Small intestine (tissue), 7 donors: ENCODE measurements at regions not wholly inside any gene's neighbourhood (a gene's known extent, or its start where the extent isn't known, plus 50 kb on each side); places are given as distances from the start of the nearest gene placed in this dataset.

Experiments
- DNase-seq, 2 donors: peaks; one replicate each; pipeline versions ENCODE4 v3.0.0 to v3.0.0-alpha.2; 2013
- FAIRE-seq: peaks from 2 replicates; lab custom pipeline; 2012; peaks lifted over from hg19 to GRCh38; lab: Jason Lieb, UNC
- H3K27ac ChIP-seq, 3 donors: one replicate each; pipeline ENCODE4 v1.5.1; 2013; ENCODE audit warnings: low read length in 2 of 3, mild to moderate bottlenecking in 2 of 3, control low read depth in 1 of 3, inconsistent platforms in 1 of 3, low read depth in 1 of 3, moderate library complexity in 1 of 3
- H3K27me3 ChIP-seq, 3 donors: one replicate each; pipeline ENCODE4 v1.6.1; 2013; ENCODE audit warnings: low read length in 3 of 3, inconsistent platforms in 1 of 3; ENCODE audit not compliant: control insufficient read depth in 3 of 3, insufficient read depth in 3 of 3
- H3K36me3 ChIP-seq, 3 donors: one replicate each; pipeline ENCODE4 v1.6.1; 2013; ENCODE audit warnings: low read length in 3 of 3, inconsistent platforms in 1 of 3, low read depth in 1 of 3, mild to moderate bottlenecking in 1 of 3, moderate library complexity in 1 of 3; ENCODE audit not compliant: control insufficient read depth in 3 of 3, insufficient read depth in 2 of 3
- H3K4me1 ChIP-seq, 3 donors: one replicate each; pipeline ENCODE4 v1.6.1; 2013; ENCODE audit warnings: low read length in 2 of 3, inconsistent platforms in 1 of 3, low read depth in 1 of 3, mild to moderate bottlenecking in 1 of 3, moderate library complexity in 1 of 3; ENCODE audit not compliant: control insufficient read depth in 3 of 3, insufficient read depth in 2 of 3
- H3K4me3 ChIP-seq, 3 donors: one replicate each; pipeline ENCODE4 v1.5.1; 2013; ENCODE audit warnings: low read length in 3 of 3, control low read depth in 1 of 3, inconsistent platforms in 1 of 3, low read depth in 1 of 3, mild to moderate bottlenecking in 1 of 3, moderate library complexity in 1 of 3
- H3K9me3 ChIP-seq, 2 donors: one replicate each; pipeline ENCODE4 v1.6.1; 2013; ENCODE audit warnings: low read depth in 1 of 2, low read length in 1 of 2; ENCODE audit not compliant: control insufficient read depth in 2 of 2, insufficient read depth in 1 of 2
- WGBS, 3 donors: extraction: QIAGEN DNeasy Blood & Tissue Kit; methylation state at CpG; one replicate each; pipeline ENCODE4 v1.1.7; 2013; 5-methylcytosine and 5-hydroxymethylcytosine counted together
- donor health status: healthy with polysubstance abuse.
- donor health status: control.
- donor health status: control.
- donor health status: Bipolar disorder and iron deficiency.
- donor health status: healthy.

GRCh38 chr17:36813357-36813756 is 123.9 kb upstream of the LHX1 start:
- peaks cover 0 to 13% (median 0%) of the 10 kb centered on the region in 3 donors for H3K4me1 ChIP-seq
- no peaks in the 10 kb centered on the region for H3K9me3 ChIP-seq
- no peaks in the 10 kb centered on the region for H3K36me3 ChIP-seq
- no peak for DNase-seq
- peaks cover 6 to 64% (median 19%) of the 10 kb centered on the region in 3 donors for H3K27me3 ChIP-seq
- H3K27ac ChIP-seq, result no peak overlapping the region
- 76 to 82% (median 80%) methylated on average over 5 of the region's 5 CpGs for WGBS, 3 donors
- no peak overlapping the region for H3K4me3 ChIP-seq
- FAIRE-seq, result no peak

DNA sequence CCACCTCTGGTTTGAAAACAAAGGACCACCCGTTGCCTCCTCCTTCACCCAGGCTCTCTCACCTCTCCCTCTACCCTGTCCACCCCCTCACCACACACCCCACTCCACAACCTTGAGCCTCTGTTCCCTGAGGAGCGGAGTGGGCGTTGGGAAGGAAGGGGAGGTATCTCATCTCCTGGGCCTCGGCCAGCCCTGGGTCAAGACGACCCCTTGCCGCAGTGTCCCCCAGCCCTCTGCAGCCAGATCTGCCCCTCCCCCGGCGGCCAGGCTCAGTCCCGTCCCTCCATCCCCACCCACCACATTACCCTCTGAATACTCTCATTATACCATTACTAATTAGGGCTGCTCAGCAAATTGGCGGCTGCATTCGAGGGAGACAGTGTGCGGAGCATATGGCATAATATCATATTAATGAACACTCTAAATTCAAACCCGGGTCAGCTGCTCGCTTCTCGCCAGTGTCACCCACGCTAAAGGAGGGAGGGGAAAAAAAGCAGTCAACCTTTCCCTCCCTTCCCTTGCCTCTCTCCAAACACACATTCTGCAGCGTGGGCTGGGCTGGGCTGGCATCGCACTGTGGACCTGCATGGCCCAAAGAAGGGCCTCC is 123.2 kb upstream of the LHX1 start:
- H3K4me1 ChIP-seq, result peaks cover 0 to 19% (median 0%) of the 10 kb centered on the region in 3 donors
- no peaks in the 10 kb centered on the region for H3K9me3 ChIP-seq
- H3K27ac ChIP-seq, result no peak overlapping the region
- WGBS, 3 donors, result 56 to 59% (median 58%) methylated on average over 18 of the region's 18 CpGs
- DNase-seq (no peak), FAIRE-seq (no peak)
- no peaks in the 10 kb centered on the region for H3K36me3 ChIP-seq
- no peak overlapping the region for H3K4me3 ChIP-seq
- peaks cover 3 to 58% (median 14%) of the 10 kb centered on the region in 3 donors for H3K27me3 ChIP-seq

DNA sequence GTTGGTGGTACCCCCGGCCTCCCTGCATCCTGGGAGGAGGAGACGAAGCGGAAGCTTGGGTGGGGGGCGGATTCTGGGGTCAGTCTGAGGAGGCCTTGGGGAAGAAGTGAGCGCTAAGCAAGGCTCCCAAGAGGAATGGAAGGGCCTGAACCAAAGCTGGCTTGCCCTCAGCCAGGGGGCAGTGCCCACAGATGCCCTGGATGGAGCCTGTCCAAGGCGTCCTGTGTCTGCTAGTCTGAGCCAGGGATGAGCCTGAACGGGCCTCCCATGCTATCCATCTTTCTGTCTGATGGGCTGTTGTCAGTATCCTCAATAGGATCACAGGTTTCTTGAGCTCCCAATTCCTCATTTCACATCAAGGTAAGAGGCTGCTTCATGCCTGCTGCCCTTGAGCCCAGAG is 122.3 kb upstream of the LHX1 start:
- H3K4me1 ChIP-seq, result peaks cover 0 to 19% (median 0%) of the 10 kb centered on the region in 3 donors
- 74 to 86% (median 79%) methylated on average over 7 of the region's 7 CpGs for WGBS, 3 donors
- H3K9me3 ChIP-seq, result no peaks in the 10 kb centered on the region
- no peak overlapping the region for H3K27ac ChIP-seq
- H3K36me3 ChIP-seq, result no peaks in the 10 kb centered on the region
- DNase-seq (no peak), FAIRE-seq (no peak)
- H3K27me3 ChIP-seq, result peaks cover 3 to 49% (median 12%) of the 10 kb centered on the region in 3 donors
- no peak overlapping the region for H3K4me3 ChIP-seq

DNA sequence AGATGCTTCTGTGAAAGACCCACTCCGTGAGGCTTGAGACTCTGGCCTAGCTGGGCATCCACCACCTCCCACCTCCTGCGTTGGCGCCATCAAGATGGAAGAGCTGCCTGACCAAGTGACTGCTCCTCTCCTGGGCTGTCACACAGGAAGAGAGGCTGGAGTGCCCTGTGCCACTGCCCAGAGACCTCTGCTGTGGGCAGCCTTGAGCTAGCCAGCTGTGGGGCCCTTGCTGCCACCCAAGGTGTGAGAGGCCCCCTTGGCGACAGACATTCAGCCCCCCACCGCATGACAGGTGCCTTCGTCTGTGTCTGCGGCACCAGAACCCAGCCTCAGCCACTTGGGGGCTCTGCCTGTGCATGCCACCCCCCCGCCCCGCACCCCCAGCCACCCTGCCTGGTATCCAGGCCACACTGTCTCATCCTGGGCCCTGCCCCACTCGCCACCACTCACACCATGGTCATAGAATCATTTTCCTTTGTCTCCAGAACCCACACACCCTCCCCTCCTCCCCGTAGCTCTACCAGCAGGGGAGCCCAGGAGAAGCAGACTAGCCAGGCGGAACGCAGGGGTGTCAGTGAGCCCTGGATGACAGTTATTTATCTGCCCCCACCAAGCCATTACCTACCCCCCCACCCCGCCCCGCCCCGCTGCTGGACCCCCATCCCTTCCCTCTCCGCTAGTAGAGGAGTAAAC is 120.9 kb upstream of the LHX1 start:
- Histone ChIP-seq H3K4me3 (no peak overlapping the region), H3K4me1 (peaks cover 0 to 19% (median 0%) of the 10 kb centered on the region in 3 donors), H3K27me3 (peaks cover 3 to 38% (median 13%) of the 10 kb centered on the region in 3 donors), H3K27ac (no peak overlapping the region), H3K9me3 (no peaks in the 10 kb centered on the region), H3K36me3 (no peaks in the 10 kb centered on the region)
- WGBS, 3 donors, result 77 to 90% (median 88%) methylated on average over 16 to 17 of the region's 17 CpGs
- no peak for DNase-seq
- no peak for FAIRE-seq

GRCh38 chr17:36816907-36817288 is 120.4 kb upstream of the LHX1 start:
- 88 to 93% (median 89%) methylated on average over 15 of the region's 15 CpGs for WGBS, 3 donors
- H3K4me3 ChIP-seq, result no peak overlapping the region

GRCh38 chr17:36817483-36818048 is 119.7 kb upstream of the LHX1 start:
- Histone ChIP-seq H3K4me3 (no peak overlapping the region), H3K27me3 (peaks cover 3 to 28% (median 14%) of the 10 kb centered on the region in 3 donors), H3K36me3 (no peaks in the 10 kb centered on the region), H3K4me1 (peaks cover 0 to 19% (median 0%) of the 10 kb centered on the region in 3 donors), H3K9me3 (no peaks in the 10 kb centered on the region), H3K27ac (peak overlapping the region in 1 of 3 donors; percentile 22)
- 51 to 70% (median 61%) methylated on average over 5 of the region's 5 CpGs for WGBS, 3 donors
- DNase-seq (no peak), FAIRE-seq (no peak)

More at GRCh38 chr17:36816907-36817288, 120.4 kb upstream of the LHX1 start:
- peaks cover 3 to 35% (median 14%) of the 10 kb centered on the region in 3 donors for H3K27me3 ChIP-seq
- no peak overlapping the region for H3K27ac ChIP-seq
- H3K4me1 ChIP-seq, result peaks cover 0 to 19% (median 0%) of the 10 kb centered on the region in 3 donors
- no peaks in the 10 kb centered on the region for H3K36me3 ChIP-seq
- DNase-seq (no peak), FAIRE-seq (no peak)
- no peaks in the 10 kb centered on the region for H3K9me3 ChIP-seq

GRCh38 chr17:36818134-36818825 is 119.0 kb upstream of the LHX1 start:
- H3K4me3 ChIP-seq, result no peak overlapping the region
- FAIRE-seq, result no peak
- DNase-seq, result peak in 1 of 2 donors; percentile 35
- H3K9me3 ChIP-seq, result no peaks in the 10 kb centered on the region
- peaks cover 0 to 19% (median 0%) of the 10 kb centered on the region in 3 donors for H3K4me1 ChIP-seq
- peaks cover 3 to 21% (median 14%) of the 10 kb centered on the region in 3 donors for H3K27me3 ChIP-seq
- no peaks in the 10 kb centered on the region for H3K36me3 ChIP-seq
- H3K27ac ChIP-seq, result peak overlapping the region in 1 of 3 donors; percentile 22
- 31 to 59% (median 35%) methylated on average over 9 of the region's 9 CpGs for WGBS, 3 donors
